Osteoblast (primary cell): ENCODE measurements at regions not wholly inside any gene's neighbourhood (a gene's known extent, or its start where the extent isn't known, plus 50 kb on each side); places are given as distances from the start of the nearest gene placed in this dataset.

ENCODE experiments used
- DNase-seq: peaks from one replicate; pipeline ENCODE4 v3.0.0; 2011; ENCODE audit warnings: low spot score, mixed read lengths; ENCODE audit not compliant: insufficient read length; ENCODE audit errors: missing footprints
- H2AFZ ChIP-seq: 2 replicates; pipeline ENCODE4 v1.6.0; 2011; ENCODE audit warnings: mild to moderate bottlenecking, low read length
- H3K27ac ChIP-seq: 2 replicates; pipeline ENCODE4 v1.5.1; 2011; ENCODE audit warnings: mild to moderate bottlenecking, low read depth, low read length, moderate library complexity
- H3K27me3 ChIP-seq: 2 replicates; pipeline ENCODE4 v1.6.0; 2012; ENCODE audit warnings: mild to moderate bottlenecking, control low read depth, inconsistent platforms, low read length, moderate library complexity; ENCODE audit not compliant: insufficient read depth
- H3K36me3 ChIP-seq: 2 replicates; pipeline ENCODE4 v1.5.1; 2011; ENCODE audit warnings: mild to moderate bottlenecking, low read length, control low read depth, moderate library complexity; ENCODE audit not compliant: insufficient read depth
- H3K4me1 ChIP-seq: 2 replicates; pipeline ENCODE4 v1.5.1; 2011; ENCODE audit warnings: mild to moderate bottlenecking, low read length, control low read depth, moderate library complexity; ENCODE audit not compliant: insufficient read depth
- H3K4me2 ChIP-seq: 2 replicates; pipeline ENCODE4 v1.6.0; 2011; ENCODE audit warnings: mild to moderate bottlenecking, low read length; ENCODE audit not compliant: insufficient read depth
- H3K4me3 ChIP-seq: fragments of 200-600 bp; sonication (generic); 3 replicates; pipeline ENCODE4 v1.5.1; 2012; ENCODE audit warnings: mild to moderate bottlenecking, low read length, inconsistent platforms; ENCODE audit not compliant: insufficient read depth
- H3K79me2 ChIP-seq: 2 replicates; pipeline ENCODE4 v1.6.0; 2012; ENCODE audit warnings: mild to moderate bottlenecking, low read length, control low read depth, inconsistent platforms; ENCODE audit not compliant: insufficient read depth
- H3K9me3 ChIP-seq: 2 replicates; pipeline ENCODE4 v1.5.1; 2011; ENCODE audit warnings: low read depth, low read length, control low read depth
- H4K20me1 ChIP-seq: 2 replicates; pipeline ENCODE4 v1.6.0; 2012; ENCODE audit warnings: mild to moderate bottlenecking, low read length, control low read depth; ENCODE audit not compliant: insufficient read depth
- CTCF ChIP-seq: IDR thresholded peaks from 2 replicates; pipeline ENCODE4 v1.5.1; 2011; ENCODE audit warnings: mild to moderate bottlenecking, low read depth, low read length, moderate library complexity; ENCODE audit errors: extremely low read depth

GRCh38 chr10:65827359-65827758 lies 1098.5 kb upstream of the LRRTM3 start:
- Histone ChIP-seq H3K4me2 (no peak overlapping the region), H3K79me2 (no peaks in the 10 kb centered on the region), H3K9me3 (no peaks in the 10 kb centered on the region), H3K27ac (no peak overlapping the region), H3K4me1 (no peaks in the 10 kb centered on the region), H4K20me1 (no peaks in the 10 kb centered on the region), H3K27me3 (no peaks in the 10 kb centered on the region), H3K36me3 (no peaks in the 10 kb centered on the region), H3K4me3 (no peak overlapping the region), H2AFZ (no peak overlapping the region)
- no peak for TF ChIP-seq CTCF
- DNase-seq = no peak

- no peaks in the 10 kb centered on the region for H4K20me1 ChIP-seq
- H3K79me2 ChIP-seq = no peaks in the 10 kb centered on the region
- H3K9me3 ChIP-seq = no peaks in the 10 kb centered on the region
- H3K27ac ChIP-seq = no peak overlapping the region
- DNase-seq = no peak
- no peaks in the 10 kb centered on the region for H3K36me3 ChIP-seq
- no peak overlapping the region for H3K4me3 ChIP-seq
- H3K27me3 ChIP-seq = no peaks in the 10 kb centered on the region
- H3K4me1 ChIP-seq = no peaks in the 10 kb centered on the region
- no peak for TF ChIP-seq CTCF
- no peak overlapping the region for H2AFZ ChIP-seq
- no peak overlapping the region for H3K4me2 ChIP-seq
These were observed 1087.0 kb upstream of the LRRTM3 start for GRCh38 chr10:65838811-65839210.

- Histone ChIP-seq H3K4me3 (no peak overlapping the region), H4K20me1 (no peaks in the 10 kb centered on the region), H3K79me2 (no peaks in the 10 kb centered on the region), H3K27me3 (no peaks in the 10 kb centered on the region), H3K4me2 (no peak overlapping the region), H2AFZ (no peak overlapping the region), H3K27ac (no peak overlapping the region), H3K36me3 (no peaks in the 10 kb centered on the region), H3K9me3 (no peaks in the 10 kb centered on the region), H3K4me1 (no peaks in the 10 kb centered on the region)
- peak; percentile 11 for DNase-seq
- TF ChIP-seq CTCF = no peak
These were observed 1082.6 kb upstream of the LRRTM3 start for GRCh38 chr10:65843203-65843602.

GRCh38 chr10:65845916-65846315 lies 1079.9 kb upstream of the LRRTM3 start:
- Histone ChIP-seq H3K27me3 (no peaks in the 10 kb centered on the region), H3K4me1 (no peaks in the 10 kb centered on the region), H3K27ac (no peak overlapping the region), H3K9me3 (no peaks in the 10 kb centered on the region), H4K20me1 (no peaks in the 10 kb centered on the region), H3K36me3 (no peaks in the 10 kb centered on the region), H3K4me2 (no peak overlapping the region), H3K4me3 (no peak overlapping the region), H2AFZ (no peak overlapping the region), H3K79me2 (no peaks in the 10 kb centered on the region)
- no peak for DNase-seq
- no peak for TF ChIP-seq CTCF
